Cerebellar nuclear complex (tissue), 1 donor: ENCODE measurements at regions not wholly inside any gene's neighbourhood (a gene's known extent, or its start where the extent isn't known, plus 50 kb on each side); places are given as distances from the start of the nearest gene placed in this dataset.

Experiments
- DNase-seq, 2 experiments: peaks; one replicate each; lab custom pipeline; 2025; lab: John Stamatoyannopoulos, UW

- no peak for DNase-seq
These were observed 130.4 kb upstream of the SPRY1 start for GRCh38 chr4:123266221-123266620.

DNA sequence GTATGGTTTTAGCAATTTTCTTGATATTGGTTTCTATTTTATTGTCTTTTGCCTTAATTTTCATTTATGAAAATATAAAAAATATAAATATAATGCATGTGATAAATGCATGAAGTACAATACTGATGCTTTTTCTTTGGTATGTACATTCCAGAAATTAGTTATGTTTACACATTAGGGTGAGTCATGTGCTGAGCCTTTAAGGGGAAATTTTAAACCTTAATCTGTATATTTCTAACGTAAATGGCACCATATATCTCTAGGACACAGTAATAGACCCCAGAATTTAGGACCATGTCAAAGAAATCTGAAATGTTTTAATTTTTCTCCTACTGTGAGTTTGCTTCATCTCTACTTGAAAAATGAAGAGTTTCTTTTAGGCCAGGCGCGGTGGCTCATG lies 117.8 kb upstream of the SPRY1 start:
- DNase-seq: no peak

- no peak for DNase-seq
These were observed 113.2 kb upstream of the SPRY1 start for GRCh38 chr4:123283371-123283895.

DNA sequence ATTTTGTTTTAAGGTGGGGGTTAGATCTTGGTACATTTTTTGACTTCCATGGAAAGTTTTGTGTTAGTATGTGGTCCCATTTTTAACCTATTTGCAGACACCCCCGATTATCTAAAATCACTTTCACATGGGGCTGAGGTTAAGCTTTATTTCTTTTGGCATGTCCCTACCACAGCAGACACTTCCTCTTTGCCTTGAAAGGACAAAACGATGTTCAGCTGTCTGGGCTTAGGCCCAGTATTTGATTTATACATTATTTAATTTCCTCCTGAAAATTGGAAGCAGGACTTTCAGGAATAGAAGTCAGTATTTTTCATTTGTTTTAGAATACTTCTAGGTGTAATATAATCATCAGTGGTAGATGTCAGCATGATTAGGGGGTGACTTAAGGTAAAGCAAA lies 112.4 kb upstream of the SPRY1 start:
- DNase-seq: no peak

GRCh38 chr4:123286903-123287466 lies 109.6 kb upstream of the SPRY1 start:
- DNase-seq: no peak

DNA sequence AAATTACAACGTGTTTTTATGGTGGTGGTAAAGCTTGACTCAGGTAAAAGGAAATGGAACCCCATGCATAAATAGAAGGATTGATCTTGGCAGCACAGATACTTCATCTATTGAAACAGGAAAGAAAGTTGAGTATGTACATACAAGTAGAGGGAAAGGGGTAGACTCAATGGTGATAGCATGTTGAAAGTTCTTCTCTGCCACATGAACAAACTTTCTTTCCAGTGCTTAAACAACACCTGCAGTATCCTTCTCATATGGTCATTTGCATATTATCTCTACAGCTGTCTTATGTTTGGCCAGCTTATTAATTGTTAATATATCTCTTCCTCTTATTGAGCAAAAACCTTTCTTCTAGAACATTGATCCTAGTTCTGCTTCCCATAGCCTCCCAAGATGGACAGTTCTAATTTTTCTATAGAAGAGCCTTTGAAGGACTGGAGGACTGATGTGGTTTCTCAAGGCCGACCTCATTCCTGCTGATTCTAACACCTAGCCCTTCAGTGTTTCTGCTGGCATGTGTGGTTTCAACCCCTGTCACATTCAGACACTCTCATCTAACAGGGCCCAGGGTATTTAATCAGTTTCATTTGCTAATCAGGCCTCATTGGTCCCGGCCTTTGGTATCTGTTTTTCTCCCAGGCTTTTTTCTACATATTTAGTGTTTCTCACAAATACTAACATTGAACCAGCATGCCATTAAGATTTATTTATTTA lies 108.1 kb upstream of the SPRY1 start:
- no peak for DNase-seq

GRCh38 chr4:123291329-123291728 lies 105.3 kb upstream of the SPRY1 start:
- no peak for DNase-seq

DNA sequence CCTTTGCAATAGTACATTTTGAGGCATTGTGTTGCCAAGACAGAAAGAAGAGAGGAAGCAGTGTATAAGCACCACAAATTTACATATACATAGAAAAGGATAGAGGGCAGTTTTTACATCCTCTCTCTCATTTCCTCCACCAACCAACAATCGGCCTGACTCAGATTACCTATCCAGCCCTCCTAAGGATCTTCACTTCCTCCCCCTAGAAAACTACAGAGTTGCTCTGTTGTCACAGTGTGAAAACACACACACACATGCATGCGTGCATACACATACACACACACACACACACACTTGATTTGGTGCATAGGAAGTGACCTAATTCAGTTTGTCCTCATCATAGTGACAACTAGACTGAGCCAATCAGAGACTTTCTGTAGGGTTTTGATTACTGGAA lies 98.8 kb upstream of the SPRY1 start:
- DNase-seq: no peak

- DNase-seq: no peak
These were observed 98.3 kb upstream of the SPRY1 start for GRCh38 chr4:123298261-123298660.

GRCh38 chr4:123298801-123299200 lies 97.8 kb upstream of the SPRY1 start:
- DNase-seq: no peak

DNA sequence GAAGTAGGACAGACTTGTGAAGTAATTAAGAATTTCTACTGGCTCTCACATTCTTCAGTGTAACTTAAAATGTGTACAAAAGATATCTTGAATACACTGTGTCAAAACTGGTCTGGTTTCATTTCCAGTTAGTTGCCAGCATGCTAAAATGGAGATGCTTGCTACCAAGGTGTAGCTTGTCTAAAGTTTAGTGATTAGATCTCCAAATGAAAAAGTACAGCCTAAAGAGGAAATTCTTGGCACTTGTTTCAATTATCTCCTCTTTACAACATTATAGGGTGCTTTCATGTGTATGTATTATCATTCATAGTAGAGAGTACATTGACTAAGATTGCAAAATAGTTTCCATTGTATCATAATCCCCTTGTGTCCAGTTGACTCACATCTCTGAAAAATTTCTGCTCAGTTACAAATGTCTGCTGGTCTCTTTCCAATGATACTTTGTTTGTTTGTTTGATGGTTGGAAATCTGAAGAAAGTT lies 97.3 kb upstream of the SPRY1 start:
- no peak for DNase-seq

DNA sequence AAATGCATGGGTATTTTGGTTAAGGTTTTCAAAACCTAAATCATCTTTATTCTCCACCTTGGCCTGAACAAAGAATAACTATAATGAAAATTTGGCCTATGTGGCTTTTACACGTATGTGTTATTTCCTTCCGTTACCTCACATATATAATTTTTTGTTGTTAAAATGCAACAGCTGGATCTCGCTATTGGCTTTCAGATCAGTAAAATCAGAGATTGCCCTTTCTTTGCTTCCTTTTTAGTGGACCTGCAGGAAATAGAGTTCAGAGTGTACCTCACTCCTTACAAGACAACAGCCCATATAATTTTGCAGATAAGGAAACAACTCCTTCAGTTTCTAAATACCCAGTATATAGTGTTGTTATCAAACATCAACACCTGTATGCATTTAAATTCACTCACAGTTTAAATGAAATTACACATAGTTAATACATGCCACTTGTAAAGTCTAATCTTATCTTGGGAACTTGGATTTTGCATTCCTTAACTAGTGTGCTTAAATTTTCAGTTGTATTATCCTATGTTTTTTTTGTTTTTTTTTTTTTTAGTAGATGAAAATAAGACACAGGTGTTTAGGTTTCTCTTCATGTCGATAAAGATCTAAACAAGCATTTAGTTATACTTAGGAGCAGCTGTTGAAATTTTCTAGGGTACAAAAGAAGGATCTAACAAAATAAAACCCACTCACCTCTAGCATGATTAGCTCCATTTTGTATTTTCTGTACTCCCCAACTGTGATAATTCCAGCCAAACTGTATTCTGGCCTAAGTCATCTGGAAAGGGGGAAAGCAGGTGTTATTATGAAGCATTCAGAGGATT lies 96.2 kb upstream of the SPRY1 start:
- no peak for DNase-seq

GRCh38 chr4:123301923-123302322 lies 94.7 kb upstream of the SPRY1 start:
- no peak for DNase-seq

- DNase-seq: peak in 1 of 2 experiments; percentile 14
These were observed 92.2 kb upstream of the SPRY1 start for GRCh38 chr4:123304151-123304964.

DNA sequence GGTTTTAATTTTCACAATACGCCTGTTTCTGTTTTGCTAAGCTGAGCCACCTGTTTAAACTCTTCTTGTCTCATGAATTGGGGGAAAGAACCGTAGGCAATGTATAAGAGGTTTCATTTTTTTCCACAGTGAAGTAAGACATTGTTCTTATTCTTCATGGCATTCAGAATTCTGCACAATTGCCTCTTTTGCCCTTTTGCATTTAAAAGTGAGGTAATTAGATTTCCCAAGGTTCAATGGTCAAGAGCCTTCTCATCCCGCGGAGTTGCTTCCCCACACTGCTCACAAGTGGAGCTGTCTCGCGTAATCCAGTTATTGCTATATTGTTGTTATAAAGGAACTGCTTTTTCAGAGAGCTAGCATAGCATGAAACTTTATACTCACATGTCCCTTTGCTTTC lies 90.9 kb upstream of the SPRY1 start:
- no peak for DNase-seq

DNA sequence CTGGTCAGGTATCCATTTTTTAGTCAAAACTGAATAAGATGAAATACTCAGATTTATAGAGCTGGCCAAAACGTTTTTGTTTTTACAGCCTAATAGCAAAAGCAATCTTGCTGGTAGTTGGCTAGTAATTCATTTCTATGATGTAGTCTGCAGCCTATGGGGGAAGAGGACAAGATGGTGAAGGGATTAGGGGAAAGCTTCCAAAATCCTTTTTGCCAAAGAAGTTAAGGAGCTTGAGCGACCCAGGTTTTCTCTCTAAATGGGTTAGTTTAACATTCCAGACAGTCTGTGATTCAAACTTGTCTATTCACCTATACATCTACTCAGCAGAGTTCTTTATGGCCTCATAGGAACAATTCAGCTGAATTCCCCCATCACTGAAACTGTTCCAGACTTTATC lies 89.8 kb upstream of the SPRY1 start:
- no peak for DNase-seq

- no peak for DNase-seq
These were observed 87.9 kb upstream of the SPRY1 start for GRCh38 chr4:123308667-123309066.

DNA sequence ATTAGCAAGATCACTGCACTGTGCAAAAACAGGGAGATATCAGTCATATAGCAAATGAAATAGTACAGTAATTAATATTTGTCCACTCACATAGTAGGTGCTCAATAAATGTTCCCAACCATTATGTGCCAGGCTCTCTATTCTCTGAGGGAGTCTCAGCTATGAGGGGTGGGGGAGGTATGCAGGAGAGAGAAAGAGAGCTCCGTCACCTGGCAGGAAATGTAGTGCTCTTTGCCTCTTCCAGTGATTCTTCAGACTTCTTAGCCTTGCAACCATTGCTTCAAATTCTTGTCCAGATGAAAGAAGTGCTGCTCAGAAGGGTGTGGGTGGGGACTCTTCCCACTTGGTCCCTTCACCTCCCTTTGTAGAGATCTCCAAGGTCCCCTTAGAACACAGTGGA lies 84.5 kb upstream of the SPRY1 start:
- no peak for DNase-seq

DNA sequence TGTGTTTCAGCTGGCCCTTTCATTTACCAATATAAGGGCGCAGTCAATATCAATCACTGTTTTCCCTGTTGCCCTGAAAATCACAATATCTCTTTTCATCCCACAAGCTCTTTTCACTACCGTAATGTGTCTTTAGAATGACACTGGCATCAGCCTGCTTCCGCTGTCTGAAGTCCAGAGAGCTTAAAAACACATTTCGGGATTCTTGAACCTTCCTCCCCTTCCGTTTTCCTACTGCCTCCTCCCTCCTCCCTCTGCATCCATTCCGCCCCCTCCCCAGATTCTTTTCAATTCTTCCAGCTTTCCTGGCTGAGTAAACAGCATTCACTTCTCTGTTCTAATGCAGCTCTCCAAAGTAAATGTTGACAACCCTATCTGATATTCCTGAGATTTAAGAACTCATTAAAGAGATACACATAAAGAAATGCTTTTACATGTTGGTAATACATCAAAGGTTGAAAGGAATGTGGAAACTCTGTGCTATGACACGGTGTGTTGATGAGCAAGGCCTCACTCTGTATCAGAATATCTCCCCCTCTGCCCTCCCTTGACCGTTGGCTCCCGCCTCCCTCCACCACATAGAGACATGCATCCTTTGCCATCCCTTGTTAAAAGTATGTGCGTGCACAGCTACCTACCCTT lies 83.5 kb upstream of the SPRY1 start:
- no peak for DNase-seq

GRCh38 chr4:123315617-123316016 lies 81.0 kb upstream of the SPRY1 start:
- no peak for DNase-seq

- no peak for DNase-seq
These were observed 79.4 kb upstream of the SPRY1 start for GRCh38 chr4:123317211-123317610.
